NCI-H82 (cell line): ENCODE measurements at regions not wholly inside any gene's neighbourhood (a gene's known extent, or its start where the extent isn't known, plus 50 kb on each side); places are given as distances from the start of the nearest gene placed in this dataset.

Source experiments
- DNase-seq: peaks from one replicate; lab custom pipeline; 2025; lab: John Stamatoyannopoulos, UW

DNA sequence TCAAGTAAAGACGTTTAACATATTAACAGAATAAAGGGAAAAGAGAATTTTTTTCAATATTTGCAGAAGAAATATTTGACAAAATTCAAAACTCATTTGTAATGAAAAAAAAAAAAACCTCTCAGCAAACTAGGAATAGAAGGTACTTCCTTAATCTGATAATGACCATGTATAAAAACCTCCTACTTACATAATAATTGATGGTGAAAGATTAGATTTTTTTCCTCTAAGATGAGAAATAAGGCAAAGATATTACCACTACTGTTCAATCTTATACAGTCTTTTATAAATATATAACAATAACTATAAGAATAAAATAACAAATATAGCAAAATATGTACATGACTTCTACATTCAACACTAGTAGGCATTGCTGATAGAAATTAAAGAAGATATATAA is 424.6 kb upstream of the KLF4 start:
- no peak for DNase-seq

DNA sequence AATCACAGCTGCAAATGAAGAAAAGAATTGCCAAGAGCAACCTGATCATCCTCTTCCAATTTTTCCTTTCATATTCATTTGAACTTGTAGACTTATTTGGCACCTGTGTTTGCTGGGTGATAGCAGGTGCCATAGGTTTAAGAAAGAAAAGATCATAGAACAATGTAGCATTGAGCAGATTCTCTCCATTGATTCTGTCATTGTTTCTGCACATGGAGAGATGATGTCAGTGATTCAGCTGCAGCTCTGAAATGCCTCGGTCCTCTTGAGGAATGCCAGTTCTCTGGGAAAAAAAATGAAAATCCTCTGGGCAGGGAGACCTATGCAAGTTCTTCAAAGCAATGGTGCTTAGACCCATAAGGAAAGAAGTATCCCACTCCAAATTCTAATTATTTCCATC is 418.1 kb upstream of the KLF4 start:
- DNase-seq = no peak

GRCh38 chr9:107907255-107907654 is 417.7 kb upstream of the KLF4 start:
- DNase-seq = no peak

DNA sequence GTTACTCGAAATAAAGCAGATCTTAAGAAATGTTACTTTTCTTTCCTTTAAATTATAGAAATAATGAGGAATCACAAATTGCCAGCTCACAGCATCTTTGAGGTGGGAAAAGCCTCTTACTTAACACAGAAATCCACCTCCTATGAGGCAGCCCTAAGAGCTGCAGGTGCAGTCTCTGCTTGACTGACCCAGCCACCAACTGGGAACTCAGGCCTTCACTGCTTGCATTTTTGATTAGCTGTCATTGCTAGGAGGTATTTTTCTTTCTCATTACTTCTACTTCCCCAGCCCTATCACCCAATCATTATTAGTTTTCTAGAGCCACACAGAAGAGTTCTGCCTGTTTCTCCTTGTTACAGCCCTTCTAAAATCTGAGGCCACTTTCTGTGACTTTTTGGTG is 416.5 kb upstream of the KLF4 start:
- DNase-seq = no peak

DNA sequence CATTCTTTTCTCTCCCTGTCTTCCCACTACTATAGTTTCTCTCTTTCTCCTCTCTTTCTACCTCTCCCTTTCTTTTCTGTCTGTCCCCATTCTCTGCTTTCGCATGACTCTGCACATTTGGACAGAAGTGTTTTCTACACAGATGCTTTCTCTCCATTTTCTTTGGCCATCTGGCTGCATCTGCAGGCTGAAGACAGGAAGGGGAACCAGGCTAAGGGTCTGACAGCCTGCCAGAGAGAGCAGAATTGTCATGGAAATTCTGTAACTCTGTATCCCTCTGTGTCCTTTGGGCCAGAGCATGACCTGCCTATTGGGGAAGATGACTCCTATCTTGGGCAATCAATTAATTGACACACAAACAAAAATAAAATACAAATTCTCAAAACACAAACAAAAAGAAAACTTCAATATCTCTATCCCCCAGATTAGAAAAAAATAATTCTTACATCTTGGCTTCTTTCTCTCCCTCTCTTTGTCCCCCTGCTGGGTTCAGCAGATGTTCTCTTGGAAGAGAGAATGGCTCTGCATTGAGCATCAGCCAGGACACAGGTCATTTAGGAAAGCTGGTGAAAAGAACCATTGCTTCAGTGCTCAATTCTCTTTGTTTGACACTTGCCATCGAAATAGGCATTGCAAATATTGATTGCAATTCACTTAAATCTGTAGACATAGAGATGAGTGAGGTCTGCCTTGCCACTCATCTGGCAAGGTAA is 415.9 kb upstream of the KLF4 start:
- no peak for DNase-seq

GRCh38 chr9:107899961-107900330 is 410.4 kb upstream of the KLF4 start:
- DNase-seq = no peak

GRCh38 chr9:107898761-107899160 is 409.2 kb upstream of the KLF4 start:
- no peak for DNase-seq

GRCh38 chr9:107896544-107896943 is 407.0 kb upstream of the KLF4 start:
- no peak for DNase-seq

GRCh38 chr9:107895501-107896001 is 406.0 kb upstream of the KLF4 start:
- DNase-seq = no peak

- DNase-seq = no peak
These were observed 405.1 kb upstream of the KLF4 start for GRCh38 chr9:107894572-107895261.

- DNase-seq = no peak
These were observed 401.4 kb upstream of the KLF4 start for GRCh38 chr9:107890921-107891465.

DNA sequence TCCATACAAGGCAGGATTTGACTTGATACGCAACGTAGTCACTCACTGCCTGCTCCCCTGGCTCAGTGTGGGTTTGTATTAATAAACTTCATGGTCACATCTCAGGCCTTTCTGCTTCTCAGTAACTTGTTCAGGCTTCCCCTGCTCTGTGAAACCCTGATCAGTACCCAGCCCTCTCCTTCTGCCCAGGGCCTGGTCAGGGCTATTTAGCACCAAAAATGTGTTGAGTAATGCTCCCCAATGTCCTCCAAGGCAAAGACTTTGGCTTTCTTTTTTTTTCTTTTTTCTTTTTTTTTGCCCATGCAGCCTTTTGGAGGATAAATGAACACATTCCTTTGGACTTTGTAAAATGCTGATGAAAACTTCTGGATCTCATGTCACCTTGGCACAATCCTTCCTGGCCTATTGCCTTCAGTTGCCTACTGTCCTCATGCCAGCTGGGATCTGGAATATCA is 399.2 kb upstream of the KLF4 start:
- DNase-seq = no peak

GRCh38 chr9:107886826-107887225 is 397.3 kb upstream of the KLF4 start:
- no peak for DNase-seq

GRCh38 chr9:107883496-107884124 is 394.0 kb upstream of the KLF4 start:
- no peak for DNase-seq

DNA sequence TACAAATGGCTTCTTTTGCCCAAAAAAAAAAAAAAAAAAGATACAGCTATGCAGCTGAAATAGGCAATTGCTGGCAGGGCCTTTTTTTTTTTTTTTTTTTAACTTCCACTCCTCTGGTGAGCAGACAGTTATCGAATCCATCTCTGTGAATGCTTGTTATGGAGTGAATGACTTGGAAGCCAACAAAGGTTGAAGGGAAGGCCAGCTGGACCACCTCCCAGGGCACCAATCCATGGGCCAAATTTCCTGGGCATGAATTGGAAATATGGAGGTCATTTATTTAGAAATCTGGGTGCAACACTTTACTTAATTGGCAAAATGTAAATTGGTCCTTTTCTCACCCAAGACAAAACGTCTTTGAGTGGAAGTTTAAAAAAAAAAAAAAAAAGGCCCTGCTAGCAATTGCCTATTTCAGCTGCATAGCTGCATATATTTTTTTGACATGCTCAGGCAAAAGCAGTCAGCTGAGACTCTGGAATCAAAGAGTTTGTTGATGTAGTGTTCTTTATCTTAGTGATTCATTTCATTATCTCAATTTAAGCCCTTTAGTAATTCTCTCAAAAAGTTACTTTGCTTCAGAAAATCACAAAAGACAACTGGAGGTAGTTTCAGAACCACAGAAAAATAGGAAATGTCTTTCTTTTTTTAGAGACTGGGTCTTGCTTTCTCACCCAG is 392.2 kb upstream of the KLF4 start:
- DNase-seq = no peak

GRCh38 chr9:107878462-107878861 is 388.9 kb upstream of the KLF4 start:
- no peak for DNase-seq

GRCh38 chr9:107875571-107875980 is 386.0 kb upstream of the KLF4 start:
- no peak for DNase-seq

DNA sequence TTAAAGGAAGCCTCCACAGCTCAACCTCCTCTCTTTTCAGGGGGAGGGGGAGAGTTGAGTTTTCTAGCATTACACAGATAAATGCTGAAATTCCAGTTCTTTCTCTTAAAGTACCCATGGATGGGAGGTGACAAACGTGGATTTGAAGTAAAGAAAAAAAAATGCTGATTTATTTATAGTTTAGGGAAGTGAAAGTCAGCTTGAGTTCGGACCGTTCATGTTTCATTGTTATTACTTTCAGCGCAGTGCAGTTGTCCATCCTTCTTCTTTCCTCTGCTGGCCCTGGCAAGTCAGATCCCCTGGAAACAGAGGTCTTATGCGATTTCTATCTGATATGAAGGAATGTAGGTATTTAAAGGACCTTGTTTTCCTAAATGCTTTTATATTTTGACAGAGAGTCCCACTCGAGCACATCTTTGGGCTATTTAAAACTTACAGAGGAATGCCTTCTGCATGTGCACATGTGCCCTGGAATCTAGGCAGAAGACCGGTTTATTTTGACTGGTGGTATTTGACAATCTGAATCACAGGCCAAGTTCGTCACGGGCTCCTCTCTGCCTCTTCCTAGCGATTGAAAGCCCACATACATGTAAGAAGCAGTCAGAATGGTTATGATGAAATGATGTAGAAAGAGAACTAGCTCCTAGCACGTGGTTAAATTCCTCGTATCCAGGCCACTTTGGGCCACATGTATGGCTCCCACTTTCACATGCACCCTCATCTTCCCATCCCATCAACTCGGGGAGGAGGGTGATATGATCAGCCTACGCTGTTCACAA is 385.2 kb upstream of the KLF4 start:
- no peak for DNase-seq

DNA sequence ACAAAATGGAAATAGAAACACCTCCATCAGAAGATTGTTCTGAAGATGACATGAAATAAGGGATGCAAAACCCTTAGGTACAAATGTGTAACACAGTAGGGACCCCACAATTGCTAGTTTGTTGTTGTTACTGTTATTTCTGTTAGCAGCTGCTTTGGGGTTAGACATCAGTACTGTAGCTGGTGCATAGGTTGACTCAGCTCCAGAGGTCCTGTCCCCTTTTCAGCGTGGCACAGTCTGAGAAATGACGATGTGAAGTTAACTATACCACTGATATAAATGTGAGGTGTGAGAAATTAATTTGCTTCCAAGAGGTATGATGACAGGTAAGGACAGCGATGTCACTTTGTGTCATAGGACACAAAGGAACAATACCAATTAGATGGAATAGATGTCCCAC is 384.6 kb upstream of the KLF4 start:
- no peak for DNase-seq

- DNase-seq = no peak
These were observed 383.1 kb upstream of the KLF4 start for GRCh38 chr9:107872457-107873192.
